ENCODE measurements at regions not wholly inside any gene's neighbourhood (a gene's known extent, or its start where the extent isn't known, plus 50 kb on each side); places are given as distances from the start of the nearest gene placed in this dataset.

GRCh38 chr1:200464784-200465400, 55.1 kb upstream of the ZNF281 start:
- TF ChIP-seq, protein P1, sequence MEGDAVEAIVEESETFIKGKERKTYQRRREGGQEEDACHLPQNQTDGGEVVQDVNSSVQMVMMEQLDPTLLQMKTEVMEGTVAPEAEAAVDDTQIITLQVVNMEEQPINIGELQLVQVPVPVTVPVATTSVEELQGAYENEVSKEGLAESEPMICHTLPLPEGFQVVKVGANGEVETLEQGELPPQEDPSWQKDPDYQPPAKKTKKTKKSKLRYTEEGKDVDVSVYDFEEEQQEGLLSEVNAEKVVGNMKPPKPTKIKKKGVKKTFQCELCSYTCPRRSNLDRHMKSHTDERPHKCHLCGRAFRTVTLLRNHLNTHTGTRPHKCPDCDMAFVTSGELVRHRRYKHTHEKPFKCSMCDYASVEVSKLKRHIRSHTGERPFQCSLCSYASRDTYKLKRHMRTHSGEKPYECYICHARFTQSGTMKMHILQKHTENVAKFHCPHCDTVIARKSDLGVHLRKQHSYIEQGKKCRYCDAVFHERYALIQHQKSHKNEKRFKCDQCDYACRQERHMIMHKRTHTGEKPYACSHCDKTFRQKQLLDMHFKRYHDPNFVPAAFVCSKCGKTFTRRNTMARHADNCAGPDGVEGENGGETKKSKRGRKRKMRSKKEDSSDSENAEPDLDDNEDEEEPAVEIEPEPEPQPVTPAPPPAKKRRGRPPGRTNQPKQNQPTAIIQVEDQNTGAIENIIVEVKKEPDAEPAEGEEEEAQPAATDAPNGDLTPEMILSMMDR (IDR thresholded peaks at IDR 0.05) = no peak
- no peak for TF ChIP-seq POLR2A (IDR thresholded peaks at IDR 0.05)

All from gastroesophageal sphincter (tissue), 3 donors.